ENCODE measurements at regions not wholly inside any gene's neighbourhood (a gene's known extent, or its start where the extent isn't known, plus 50 kb on each side); places are given as distances from the start of the nearest gene placed in this dataset.
"Not testable (repeated sequence)": the region's sequence is repeated elsewhere in the genome, so short reads cannot be mapped to it uniquely, and the experiment has no call there.

- Histone ChIP-seq H3K4me3 (replicated peaks in 1 of 3; ENCODE audit: insufficient read depth in 1 of 3, low read depth in 2 of 3, low read length in 3 of 3) (no peak overlapping the region), H3K79me2 (ENCODE audit: insufficient read depth, low read length) (no peaks in the 10 kb centered on the region), H3K27ac (ENCODE audit: extremely low read length, insufficient read depth, low read length) (no peak overlapping the region), H3K9ac (ENCODE audit: insufficient read depth, low read depth, low read length) (no peak overlapping the region), H2AFZ (ENCODE audit: low read length) (no peak overlapping the region), H3K4me1 (ENCODE audit: insufficient read depth, low read length) (no peaks in the 10 kb centered on the region), H3K27me3 (ENCODE audit: control insufficient read depth in 1 of 2, insufficient read depth in 2 of 2, low read length in 2 of 2) (no peaks in the 10 kb centered on the region), H3K4me2 (ENCODE audit: low read depth, low read length) (no peak overlapping the region), H3K36me3 (replicated peaks in 1 of 2; ENCODE audit: control insufficient read depth in 1 of 2, insufficient read depth in 2 of 2, low read length in 2 of 2) (no peaks in the 10 kb centered on the region), H4K20me1 (ENCODE audit: insufficient read depth, low read length) (no peaks in the 10 kb centered on the region), H3K9me3 (ENCODE audit: low read length) (no peaks in the 10 kb centered on the region; the same call in 1 of the 2 replicates)
- intact Hi-C loops (cut with micrococcal nuclease; ENCODE audit: unreplicated experiment) (no loop called here), in situ Hi-C loops (cut with HindIII; ENCODE audit: extremely low pct_ligation_motif_present, low pct_unique_long_range_greater_than_20kb) (no loop called here)
- BruUV-seq (replicated peaks), result no TSS peak
- DNase-seq (ENCODE audit: low spot score), result no peak
- no peak for ATAC-seq
- CTCF ChIA-PET (ENCODE audit: low intra/inter-chr PET ratio, low total read pairs), result no interaction called here
- no peak for FAIRE-seq
- TF ChIP-seq STAG1 (CRISPR knock-in tag; IDR thresholded peaks at IDR 0.05), result no peak
- TF ChIP-seq ARID4A (CRISPR knock-in tag; IDR thresholded peaks at IDR 0.05; ENCODE audit: borderline replicate concordance), result no peak
- no peak for TF ChIP-seq GFI1 (CRISPR knock-in tag; IDR thresholded peaks at IDR 0.05; ENCODE audit: borderline replicate concordance)
- WGBS (ENCODE audit: low lambda C conversion rate), result 24% methylated on average over 2 of the region's 2 CpGs
- POLR2A ChIA-PET, result no interaction called here
Measured at GRCh38 chr10:65265451-65265954, 1660.3 kb upstream of the LRRTM3 start.

- H3K4me2 ChIP-seq (ENCODE audit: low read depth, low read length); H3K36me3 ChIP-seq (replicated peaks in 1 of 2; ENCODE audit: control insufficient read depth in 1 of 2, insufficient read depth in 2 of 2, low read length in 2 of 2); in situ Hi-C loops (cut with HindIII; ENCODE audit: extremely low pct_ligation_motif_present, low pct_unique_long_range_greater_than_20kb); H3K9ac ChIP-seq (ENCODE audit: insufficient read depth, low read depth, low read length); POLR2A ChIA-PET; CTCF ChIA-PET (ENCODE audit: low intra/inter-chr PET ratio, low total read pairs); H3K4me3 ChIP-seq (replicated peaks in 1 of 3; ENCODE audit: insufficient read depth in 1 of 3, low read depth in 2 of 3, low read length in 3 of 3); ATAC-seq; H3K9me3 ChIP-seq (ENCODE audit: low read length); BruUV-seq (replicated peaks); DNase-seq (ENCODE audit: low spot score); H4K20me1 ChIP-seq (ENCODE audit: insufficient read depth, low read length); H3K79me2 ChIP-seq (ENCODE audit: insufficient read depth, low read length); H3K27me3 ChIP-seq (ENCODE audit: control insufficient read depth in 1 of 2, insufficient read depth in 2 of 2, low read length in 2 of 2); H3K4me1 ChIP-seq (ENCODE audit: insufficient read depth, low read length); FAIRE-seq; intact Hi-C loops (cut with micrococcal nuclease; ENCODE audit: unreplicated experiment); H2AFZ ChIP-seq (ENCODE audit: low read length); H3K27ac ChIP-seq (ENCODE audit: extremely low read length, insufficient read depth, low read length): not testable (repeated sequence)
Measured at GRCh38 chr10:65269551-65269950, 1656.3 kb upstream of the LRRTM3 start.

Data from HepG2 (cell line).